ENCODE measurements at regions not wholly inside any gene's neighbourhood (a gene's known extent, or its start where the extent isn't known, plus 50 kb on each side); places are given as distances from the start of the nearest gene placed in this dataset.

DNA sequence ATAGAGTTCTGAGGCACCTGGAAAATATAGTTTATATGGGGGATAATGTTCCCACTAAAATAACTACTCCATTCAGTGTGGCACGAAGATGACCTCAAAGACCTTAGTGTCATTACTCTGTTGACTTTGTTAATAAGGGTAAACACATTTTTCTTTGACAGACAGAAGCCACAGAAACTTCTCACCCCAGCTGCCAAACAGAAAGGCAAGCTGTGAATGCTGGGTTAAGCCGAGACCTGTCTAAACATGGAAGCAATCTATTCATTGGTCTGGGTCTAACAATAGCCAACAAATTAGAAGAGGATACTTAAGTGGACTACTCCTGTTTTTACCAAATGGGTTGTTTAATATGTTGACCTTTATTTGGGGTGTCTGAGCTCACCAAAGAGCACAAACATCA lies 171.4 kb downstream of the TLE1 start:
- no peak for DNase-seq
- no peaks in the 10 kb centered on the region for H3K27me3 ChIP-seq
- H3K36me3 ChIP-seq, result no peaks in the 10 kb centered on the region
- H3K9me3 ChIP-seq, result no peaks in the 10 kb centered on the region
- H3K4me1 ChIP-seq, result no peaks in the 10 kb centered on the region
- intact Hi-C loops (cut with DNase I), result no loop called here
- TF ChIP-seq, protein P1, sequence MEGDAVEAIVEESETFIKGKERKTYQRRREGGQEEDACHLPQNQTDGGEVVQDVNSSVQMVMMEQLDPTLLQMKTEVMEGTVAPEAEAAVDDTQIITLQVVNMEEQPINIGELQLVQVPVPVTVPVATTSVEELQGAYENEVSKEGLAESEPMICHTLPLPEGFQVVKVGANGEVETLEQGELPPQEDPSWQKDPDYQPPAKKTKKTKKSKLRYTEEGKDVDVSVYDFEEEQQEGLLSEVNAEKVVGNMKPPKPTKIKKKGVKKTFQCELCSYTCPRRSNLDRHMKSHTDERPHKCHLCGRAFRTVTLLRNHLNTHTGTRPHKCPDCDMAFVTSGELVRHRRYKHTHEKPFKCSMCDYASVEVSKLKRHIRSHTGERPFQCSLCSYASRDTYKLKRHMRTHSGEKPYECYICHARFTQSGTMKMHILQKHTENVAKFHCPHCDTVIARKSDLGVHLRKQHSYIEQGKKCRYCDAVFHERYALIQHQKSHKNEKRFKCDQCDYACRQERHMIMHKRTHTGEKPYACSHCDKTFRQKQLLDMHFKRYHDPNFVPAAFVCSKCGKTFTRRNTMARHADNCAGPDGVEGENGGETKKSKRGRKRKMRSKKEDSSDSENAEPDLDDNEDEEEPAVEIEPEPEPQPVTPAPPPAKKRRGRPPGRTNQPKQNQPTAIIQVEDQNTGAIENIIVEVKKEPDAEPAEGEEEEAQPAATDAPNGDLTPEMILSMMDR (IDR thresholded peaks at IDR 0.05), result no peak
- 25 to 29% methylated on average over 2 of the region's 2 CpGs for WGBS, 2 donors
- FAIRE-seq, result no peak
- no peak overlapping the region for H3K27ac ChIP-seq
- peak in 2 of 4 donors; percentile 22 to 23 for ATAC-seq
- no peak overlapping the region for H3K4me3 ChIP-seq

DNA sequence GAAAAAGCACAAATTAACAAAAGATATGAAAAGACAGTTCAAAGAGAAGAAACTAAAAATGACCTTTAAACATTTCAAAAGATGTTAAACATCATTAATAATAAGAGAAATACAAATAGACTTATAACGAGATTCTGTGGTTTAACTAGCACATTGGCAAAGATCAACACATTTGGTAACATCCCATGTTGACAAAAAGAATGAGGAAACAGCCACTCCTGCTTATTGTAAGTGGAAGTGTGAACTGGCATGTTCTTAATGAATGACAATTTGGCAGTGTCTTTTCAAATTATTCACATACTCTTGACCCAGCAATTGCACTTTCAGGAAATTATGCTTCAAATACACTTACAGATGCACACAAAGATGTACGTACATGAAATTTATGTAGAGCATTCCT lies 176.3 kb downstream of the TLE1 start:
- H3K4me1 ChIP-seq, result no peaks in the 10 kb centered on the region
- ATAC-seq (no peak), FAIRE-seq (no peak), DNase-seq (no peak)
- TF ChIP-seq, protein P1 (IDR thresholded peaks at IDR 0.05), result no peak
- H3K9me3 ChIP-seq, result no peaks in the 10 kb centered on the region
- no peaks in the 10 kb centered on the region for H3K27me3 ChIP-seq
- H3K36me3 ChIP-seq, result no peaks in the 10 kb centered on the region
- H3K4me3 ChIP-seq, result no peak overlapping the region
- no peak overlapping the region for H3K27ac ChIP-seq
- intact Hi-C loops (cut with DNase I), result no loop called here
- WGBS, 2 donors, result 38 to 40% methylated on average over 2 of the region's 2 CpGs

DNA sequence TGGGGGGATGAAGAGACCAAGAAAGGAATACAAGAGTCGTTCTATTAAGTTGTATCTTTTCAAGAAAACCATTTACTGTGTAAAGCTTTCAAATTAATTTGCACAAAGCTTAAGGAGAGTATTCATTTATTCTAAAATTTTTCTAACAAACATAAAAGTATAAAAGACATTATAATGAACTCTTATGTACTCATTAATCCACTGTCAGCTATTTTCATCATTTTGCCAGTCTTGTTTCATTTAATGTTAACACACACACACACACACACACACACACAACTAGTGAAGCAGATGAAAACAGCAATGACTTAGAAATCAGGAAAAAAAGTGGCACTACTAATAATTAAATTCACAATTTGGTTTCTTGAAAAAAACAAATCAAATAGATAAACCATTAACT lies 176.7 kb downstream of the TLE1 start:
- intact Hi-C loops (cut with DNase I), result no loop called here
- no peak for FAIRE-seq
- Histone ChIP-seq H3K4me3 (no peak overlapping the region), H3K9me3 (no peaks in the 10 kb centered on the region), H3K27me3 (no peaks in the 10 kb centered on the region), H3K36me3 (no peaks in the 10 kb centered on the region), H3K27ac (no peak overlapping the region), H3K4me1 (no peaks in the 10 kb centered on the region)
- no peak for ATAC-seq
- WGBS, 2 donors, result 46 to 72% methylated on average over 1 of the region's 1 CpG
- DNase-seq, result no peak
- TF ChIP-seq, protein P1 (IDR thresholded peaks at IDR 0.05), result no peak

DNA sequence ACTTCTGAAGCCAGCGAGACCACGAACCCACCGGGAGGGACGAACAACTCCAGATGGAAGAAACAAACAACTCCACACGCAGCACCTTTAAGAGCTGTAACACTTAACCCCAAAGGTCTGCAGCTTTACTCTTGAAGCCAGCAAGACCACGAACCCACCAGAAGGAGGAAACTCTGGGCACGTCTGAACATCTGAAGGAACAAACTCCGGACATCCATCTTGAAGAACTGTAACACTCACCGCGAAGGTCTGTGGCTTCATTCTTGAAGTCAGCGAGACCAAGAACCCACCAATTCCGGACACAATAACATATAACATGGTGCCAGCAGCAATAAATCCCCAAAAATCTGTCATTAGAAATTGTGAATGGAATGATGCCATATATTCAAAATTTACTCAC lies 180.9 kb downstream of the TLE1 start:
- DNase-seq (no peak), ATAC-seq (no peak), FAIRE-seq (no peak)
- Histone ChIP-seq H3K4me3 (no peak overlapping the region), H3K9me3 (no peaks in the 10 kb centered on the region), H3K4me1 (no peaks in the 10 kb centered on the region), H3K36me3 (no peaks in the 10 kb centered on the region), H3K27ac (no peak overlapping the region), H3K27me3 (no peaks in the 10 kb centered on the region)
- TF ChIP-seq, protein P1 (IDR thresholded peaks at IDR 0.05), result no peak
- intact Hi-C loops (cut with DNase I), result no loop called here
- WGBS, 2 donors, result 79 to 88% methylated on average over 12 of the region's 12 CpGs

DNA sequence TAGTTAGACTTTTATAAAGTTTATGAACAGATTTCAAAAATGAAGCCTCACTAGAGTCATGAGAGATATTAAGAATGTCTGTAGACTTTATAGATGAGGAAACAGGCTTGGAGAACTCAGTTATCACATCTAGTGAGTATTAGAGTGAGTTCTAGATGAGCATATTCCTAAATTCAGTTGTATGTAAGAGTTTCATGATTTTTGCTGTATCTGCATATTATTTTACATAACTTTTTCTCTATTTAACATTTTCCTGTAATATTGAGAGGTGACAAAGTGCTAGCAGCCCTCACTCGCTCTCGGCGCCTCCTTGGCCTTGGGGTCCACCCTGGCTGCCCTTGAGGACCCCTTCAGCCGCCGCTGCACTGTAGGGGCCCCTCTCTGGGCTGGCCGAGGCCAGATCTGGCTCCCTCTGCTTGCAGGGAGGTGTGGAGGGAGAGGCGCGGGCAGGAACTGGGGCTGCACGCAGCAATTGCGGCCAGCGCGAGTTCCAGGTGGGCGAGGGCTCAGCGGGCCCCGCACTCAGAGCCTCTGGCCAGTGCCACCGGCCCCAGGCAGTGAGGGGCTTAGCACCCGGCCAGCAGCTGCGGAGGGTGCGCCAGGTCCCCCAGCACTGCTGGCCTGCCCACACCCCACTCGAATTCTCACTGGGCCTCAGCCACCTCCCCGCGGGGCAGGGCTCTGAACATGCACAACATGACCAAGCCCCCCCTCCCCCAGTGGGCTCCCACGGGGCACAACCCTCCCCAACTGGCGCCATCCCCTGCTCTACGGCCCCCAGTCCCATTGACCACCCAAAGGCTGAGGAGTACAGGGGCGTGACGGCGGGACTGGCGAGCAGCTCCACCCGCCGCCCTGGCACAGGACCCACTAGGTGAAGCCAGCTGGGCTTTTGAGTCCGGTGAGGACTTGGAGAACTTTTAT lies 182.1 kb downstream of the TLE1 start:
- no peaks in the 10 kb centered on the region for H3K36me3 ChIP-seq
- no peaks in the 10 kb centered on the region for H3K9me3 ChIP-seq
- DNase-seq, result no peak
- ATAC-seq, result no peak
- no peaks in the 10 kb centered on the region for H3K27me3 ChIP-seq
- 84 to 88% methylated on average over 32 of the region's 32 CpGs for WGBS, 2 donors
- no peak overlapping the region for H3K27ac ChIP-seq
- FAIRE-seq, result no peak
- H3K4me1 ChIP-seq, result no peaks in the 10 kb centered on the region
- intact Hi-C loops (cut with DNase I), result no loop called here
- H3K4me3 ChIP-seq, result no peak overlapping the region
- TF ChIP-seq, protein P1 (IDR thresholded peaks at IDR 0.05), result no peak

Measured in pancreas (tissue), 10 donors.